ENCODE measurements at regions not wholly inside any gene's neighbourhood (a gene's known extent, or its start where the extent isn't known, plus 50 kb on each side); places are given as distances from the start of the nearest gene placed in this dataset.

DNA sequence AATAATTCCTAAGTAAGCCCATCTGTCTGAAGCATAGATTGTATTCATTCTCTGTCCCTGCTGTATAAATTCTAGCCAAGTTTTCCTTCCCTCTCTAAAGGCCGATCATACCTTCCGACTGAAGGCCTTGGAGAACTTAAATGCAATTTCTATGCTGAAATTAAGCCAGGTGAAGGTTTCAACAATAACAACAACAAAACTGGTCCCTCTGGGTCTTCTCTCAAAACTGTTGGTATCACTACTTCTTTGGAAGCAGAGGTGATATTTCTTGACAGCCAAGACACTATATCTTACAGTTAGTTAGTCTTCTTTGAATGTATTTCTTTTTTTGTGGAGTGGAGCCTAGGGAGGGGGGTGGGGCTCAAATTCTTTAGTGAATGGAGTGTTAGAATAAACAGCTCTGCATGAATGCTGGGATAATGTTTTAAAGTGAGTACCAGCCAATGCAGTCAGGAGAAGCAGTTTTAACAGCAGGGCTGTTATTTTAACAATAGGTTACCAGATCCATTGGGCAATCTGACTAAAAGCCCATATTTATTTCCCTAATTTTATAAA lies 508.9 kb downstream of the EBF1 start:
- Histone ChIP-seq H3K27me3 (ENCODE audit: control insufficient read depth in 1 of 2, insufficient read depth in 2 of 2, low read length in 2 of 2) (no peaks in the 10 kb centered on the region), H3K36me3 (ENCODE audit: insufficient read depth, low read length) (no peaks in the 10 kb centered on the region), H3K27ac (ENCODE audit: low read depth in 1 of 2, low read length in 2 of 2) (no peak overlapping the region), H3K9me3 (ENCODE audit: control insufficient read depth in 1 of 2, insufficient read depth in 1 of 2, low read length in 2 of 2) (peaks cover 0 to 4% of the 10 kb centered on the region in 2 experiments), H3K4me1 (ENCODE audit: insufficient read depth, low read length) (no peaks in the 10 kb centered on the region), H3K4me3 (ENCODE audit: low read length) (no peak overlapping the region)
- H3K27ac Mint-ChIP-seq, result no peak overlapping the region
- ATAC-seq (ENCODE audit: poor library complexity) (no peak), DNase-seq (no peak)
- intact Hi-C loops (cut with DNase I, micrococcal nuclease), result no loop called here
- no peaks in the 10 kb centered on the region for H3K36me3 Mint-ChIP-seq (ENCODE audit: low read depth)
- no peak overlapping the region for H3K4me3 Mint-ChIP-seq
- no peaks in the 10 kb centered on the region for H3K27me3 Mint-ChIP-seq
- no peaks in the 10 kb centered on the region for H3K9me3 Mint-ChIP-seq
- no peaks in the 10 kb centered on the region for H3K4me1 Mint-ChIP-seq (ENCODE audit: low read depth)
- CTCF ChIA-PET, result no interaction called here
- TF ChIP-seq, protein P1, sequence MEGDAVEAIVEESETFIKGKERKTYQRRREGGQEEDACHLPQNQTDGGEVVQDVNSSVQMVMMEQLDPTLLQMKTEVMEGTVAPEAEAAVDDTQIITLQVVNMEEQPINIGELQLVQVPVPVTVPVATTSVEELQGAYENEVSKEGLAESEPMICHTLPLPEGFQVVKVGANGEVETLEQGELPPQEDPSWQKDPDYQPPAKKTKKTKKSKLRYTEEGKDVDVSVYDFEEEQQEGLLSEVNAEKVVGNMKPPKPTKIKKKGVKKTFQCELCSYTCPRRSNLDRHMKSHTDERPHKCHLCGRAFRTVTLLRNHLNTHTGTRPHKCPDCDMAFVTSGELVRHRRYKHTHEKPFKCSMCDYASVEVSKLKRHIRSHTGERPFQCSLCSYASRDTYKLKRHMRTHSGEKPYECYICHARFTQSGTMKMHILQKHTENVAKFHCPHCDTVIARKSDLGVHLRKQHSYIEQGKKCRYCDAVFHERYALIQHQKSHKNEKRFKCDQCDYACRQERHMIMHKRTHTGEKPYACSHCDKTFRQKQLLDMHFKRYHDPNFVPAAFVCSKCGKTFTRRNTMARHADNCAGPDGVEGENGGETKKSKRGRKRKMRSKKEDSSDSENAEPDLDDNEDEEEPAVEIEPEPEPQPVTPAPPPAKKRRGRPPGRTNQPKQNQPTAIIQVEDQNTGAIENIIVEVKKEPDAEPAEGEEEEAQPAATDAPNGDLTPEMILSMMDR (IDR thresholded peaks at IDR 0.05), result no peak
- POLR2A ChIA-PET, result no interaction called here

DNA sequence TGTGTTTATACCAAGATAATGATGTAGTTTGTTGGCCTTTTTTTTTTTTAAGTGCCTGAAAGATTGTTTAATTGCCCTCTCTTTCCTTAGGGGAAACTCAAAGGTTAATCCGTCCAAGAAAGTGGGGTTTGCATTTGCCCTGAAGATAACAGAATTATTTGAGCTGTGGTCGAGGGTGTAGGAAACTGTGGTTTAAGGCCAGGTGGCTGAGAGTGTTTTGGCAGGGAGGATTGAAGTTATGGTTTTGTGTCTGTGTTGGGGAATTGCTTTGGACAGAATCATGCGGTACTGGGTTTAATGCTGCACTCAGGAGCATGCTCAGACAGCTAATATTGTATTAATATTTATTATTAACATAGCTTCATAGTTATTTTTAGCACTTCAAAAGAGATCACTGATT lies 509.8 kb downstream of the EBF1 start:
- no peak overlapping the region for H3K4me3 ChIP-seq (ENCODE audit: low read length)
- no peaks in the 10 kb centered on the region for H3K27me3 ChIP-seq (ENCODE audit: control insufficient read depth in 1 of 2, insufficient read depth in 2 of 2, low read length in 2 of 2)
- no peaks in the 10 kb centered on the region for H3K27me3 Mint-ChIP-seq
- no peaks in the 10 kb centered on the region for H3K36me3 ChIP-seq (ENCODE audit: insufficient read depth, low read length)
- peaks cover 0 to 4% of the 10 kb centered on the region in 2 experiments for H3K9me3 ChIP-seq (ENCODE audit: control insufficient read depth in 1 of 2, insufficient read depth in 1 of 2, low read length in 2 of 2)
- CTCF ChIA-PET, result no interaction called here
- POLR2A ChIA-PET, result no interaction called here
- ATAC-seq (ENCODE audit: poor library complexity), result no peak
- no peak overlapping the region for H3K4me3 Mint-ChIP-seq
- no peak overlapping the region for H3K27ac Mint-ChIP-seq
- H3K27ac ChIP-seq (ENCODE audit: low read depth in 1 of 2, low read length in 2 of 2), result no peak overlapping the region
- no peak for DNase-seq
- intact Hi-C loops (cut with DNase I, micrococcal nuclease), result no loop called here
- H3K4me1 Mint-ChIP-seq (ENCODE audit: low read depth), result no peaks in the 10 kb centered on the region
- TF ChIP-seq, protein P1 (IDR thresholded peaks at IDR 0.05), result no peak
- no peaks in the 10 kb centered on the region for H3K9me3 Mint-ChIP-seq
- H3K36me3 Mint-ChIP-seq (ENCODE audit: low read depth), result no peaks in the 10 kb centered on the region
- H3K4me1 ChIP-seq (ENCODE audit: insufficient read depth, low read length), result no peaks in the 10 kb centered on the region

DNA sequence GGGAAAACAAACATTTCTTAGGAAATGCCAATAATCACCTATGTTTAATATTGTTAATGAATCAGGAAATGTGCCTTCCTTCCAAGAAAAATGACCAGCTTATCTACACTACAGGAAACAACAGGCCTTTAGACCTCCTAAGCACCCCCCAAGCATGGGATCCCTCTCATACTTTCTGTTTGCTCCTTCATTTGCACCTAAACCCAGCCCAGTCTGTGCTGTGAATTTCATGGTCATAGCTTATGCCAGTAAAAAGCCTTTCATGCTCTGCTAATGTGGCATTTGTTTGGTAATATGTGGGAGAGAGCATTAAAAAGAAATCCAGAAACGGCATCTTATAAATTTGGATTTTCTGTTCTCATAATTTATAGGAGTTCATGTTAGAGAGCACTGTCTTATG lies 511.1 kb downstream of the EBF1 start:
- H3K4me1 ChIP-seq (ENCODE audit: insufficient read depth, low read length), result no peaks in the 10 kb centered on the region
- no peak for ATAC-seq (ENCODE audit: poor library complexity)
- peaks cover 0 to 4% of the 10 kb centered on the region in 2 experiments for H3K9me3 ChIP-seq (ENCODE audit: control insufficient read depth in 1 of 2, insufficient read depth in 1 of 2, low read length in 2 of 2)
- H3K4me3 Mint-ChIP-seq, result no peak overlapping the region
- intact Hi-C loops (cut with DNase I, micrococcal nuclease), result no loop called here
- TF ChIP-seq, protein P1 (IDR thresholded peaks at IDR 0.05), result no peak
- no peaks in the 10 kb centered on the region for H3K9me3 Mint-ChIP-seq
- no peaks in the 10 kb centered on the region for H3K27me3 ChIP-seq (ENCODE audit: control insufficient read depth in 1 of 2, insufficient read depth in 2 of 2, low read length in 2 of 2)
- H3K4me1 Mint-ChIP-seq (ENCODE audit: low read depth), result no peaks in the 10 kb centered on the region
- DNase-seq, result no peak
- H3K36me3 Mint-ChIP-seq (ENCODE audit: low read depth), result no peaks in the 10 kb centered on the region
- no peaks in the 10 kb centered on the region for H3K36me3 ChIP-seq (ENCODE audit: insufficient read depth, low read length)
- H3K4me3 ChIP-seq (ENCODE audit: low read length), result no peak overlapping the region
- H3K27ac Mint-ChIP-seq, result no peak overlapping the region
- no peak overlapping the region for H3K27ac ChIP-seq (ENCODE audit: low read depth in 1 of 2, low read length in 2 of 2)
- H3K27me3 Mint-ChIP-seq, result no peaks in the 10 kb centered on the region
- CTCF ChIA-PET, result no interaction called here
- POLR2A ChIA-PET, result no interaction called here

All from CD4-positive, alpha-beta T cell (primary cell).